GM21360 (cell line): ENCODE measurements at regions not wholly inside any gene's neighbourhood (a gene's known extent, or its start where the extent isn't known, plus 50 kb on each side); places are given as distances from the start of the nearest gene placed in this dataset.

Source experiments
- ATAC-seq: cut with Tn5 transposase; IDR thresholded peaks from one replicate; pipeline ENCODE4 v1.9.1; 2021; ENCODE audit warnings: mild to moderate bottlenecking, moderate library complexity; ENCODE audit not compliant: unreplicated experiment

GRCh38 chr3:69445498-69445897 is 59.6 kb upstream of the FRMD4B start:
- no peak for ATAC-seq

GRCh38 chr3:69445024-69445423 is 59.1 kb upstream of the FRMD4B start:
- no peak for ATAC-seq

GRCh38 chr3:69443457-69443920 is 57.6 kb upstream of the FRMD4B start:
- ATAC-seq: no peak

DNA sequence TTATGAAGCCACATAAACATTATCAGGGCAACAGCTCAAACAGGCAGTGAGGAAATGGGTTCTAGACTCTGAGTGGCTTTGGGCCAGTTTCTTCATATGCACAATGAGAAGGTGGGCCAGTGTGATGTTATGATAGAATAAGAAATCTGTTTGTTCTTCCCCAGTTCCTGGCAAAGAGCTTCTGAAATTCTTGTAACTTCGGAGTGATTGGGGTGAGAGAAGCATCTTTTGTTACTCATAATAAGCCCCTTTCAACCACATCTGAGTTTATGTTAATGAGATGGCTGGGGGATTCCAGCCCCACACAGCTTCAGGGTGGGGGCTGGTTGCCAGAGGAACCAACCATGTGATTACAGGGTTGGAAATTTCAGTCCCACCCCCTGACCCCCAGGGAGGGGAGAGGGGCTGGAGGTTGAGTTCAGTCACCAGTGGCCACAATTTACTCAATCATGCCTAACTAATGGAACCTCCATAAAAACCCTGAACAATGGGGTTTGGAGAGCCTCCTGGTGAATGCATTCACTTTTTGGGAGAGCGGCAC is 57.0 kb upstream of the FRMD4B start:
- ATAC-seq: no peak

- ATAC-seq: no peak
Measured at GRCh38 chr3:69441732-69442131, 55.8 kb upstream of the FRMD4B start.

GRCh38 chr3:69441040-69441439 is 55.2 kb upstream of the FRMD4B start:
- ATAC-seq: no peak

DNA sequence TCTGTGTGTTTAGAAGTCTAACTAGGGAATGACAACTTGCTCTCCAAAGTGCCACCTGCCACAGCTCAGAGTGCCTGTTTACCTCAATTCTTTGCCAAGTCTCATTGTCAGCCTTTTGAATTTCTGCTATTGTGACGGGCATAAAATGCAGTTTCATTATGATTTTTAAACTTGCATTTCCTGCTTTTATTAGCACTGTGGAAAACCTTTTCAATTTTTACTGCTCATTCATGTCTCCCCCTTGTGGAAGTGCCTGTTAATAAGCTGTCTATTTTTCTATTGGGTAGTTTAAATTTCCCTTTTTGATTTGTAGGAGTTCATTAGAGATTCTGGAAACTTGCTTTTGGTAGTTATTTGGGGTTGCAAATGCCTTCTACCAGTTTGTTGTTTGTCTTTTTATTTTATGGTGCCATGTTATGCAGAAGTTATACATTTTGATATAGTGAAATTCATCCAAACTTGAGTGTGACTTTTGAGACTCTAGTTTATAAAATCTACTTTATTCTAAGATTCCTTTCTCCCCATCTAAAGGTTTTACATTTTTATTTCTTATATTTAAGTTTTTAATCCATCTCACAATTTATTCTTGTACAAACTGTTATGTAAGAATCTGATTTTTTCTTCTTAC is 53.9 kb upstream of the FRMD4B start:
- ATAC-seq: no peak

GRCh38 chr3:69438476-69438875 is 52.6 kb upstream of the FRMD4B start:
- no peak for ATAC-seq

DNA sequence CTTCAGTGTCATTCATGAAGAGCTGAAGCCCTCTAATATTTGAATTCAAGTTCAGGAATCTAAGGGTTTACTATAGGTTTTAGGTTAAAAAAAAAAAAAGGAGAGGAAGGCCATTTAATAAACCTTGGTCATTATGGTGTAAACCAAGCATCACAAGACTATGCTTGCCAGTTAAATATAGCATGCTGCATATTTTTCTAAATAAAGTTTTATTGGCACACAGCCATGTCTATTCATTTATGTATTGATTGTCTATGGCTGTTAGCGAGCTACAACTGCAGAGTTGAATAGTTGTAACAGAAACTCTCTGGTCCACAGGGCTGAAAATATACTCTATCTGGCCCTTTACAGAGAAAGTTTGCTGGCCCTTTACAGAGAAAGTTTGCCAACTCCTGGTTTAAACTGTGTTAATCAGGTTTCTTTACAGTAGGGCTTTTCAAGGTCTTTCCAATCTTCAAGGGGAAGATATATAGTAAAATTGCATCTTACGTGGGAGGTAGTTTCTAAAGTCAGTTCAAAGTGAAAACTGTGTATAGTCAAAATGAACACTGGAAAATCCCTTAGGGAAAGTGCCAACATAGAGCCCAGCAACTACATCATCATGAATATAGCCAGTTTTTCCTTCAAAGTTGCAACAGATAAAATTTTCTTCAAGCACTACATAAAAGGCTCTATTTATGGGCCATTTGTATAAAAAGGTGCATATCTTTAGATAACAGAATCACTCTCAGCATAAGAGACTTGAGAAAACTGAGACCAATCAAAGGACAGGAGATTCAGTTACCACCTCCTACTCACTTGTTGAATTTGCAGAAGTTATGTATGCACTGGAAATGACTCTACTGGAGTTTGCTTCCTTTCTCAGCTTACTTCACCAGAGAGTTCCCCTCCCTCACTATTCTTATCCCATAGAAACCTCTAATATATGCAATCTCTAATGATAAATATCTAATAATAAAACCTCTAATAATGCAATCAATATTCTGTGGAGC is 49.7 kb upstream of the FRMD4B start:
- peak; percentile 52 for ATAC-seq
